HL-60 (cell line): ENCODE measurements at regions not wholly inside any gene's neighbourhood (a gene's known extent, or its start where the extent isn't known, plus 50 kb on each side); places are given as distances from the start of the nearest gene placed in this dataset.

ENCODE experiments used
- CTCF ChIP-seq: IDR thresholded peaks from one replicate; pipeline ENCODE4 v1.5.1; 2011; ENCODE audit warnings: low read length, control low read depth, inconsistent platforms; ENCODE audit not compliant: insufficient read depth
- REST ChIP-seq: IDR thresholded peaks from 2 replicates; pipeline ENCODE4 v1.6.1; 2012; ENCODE audit warnings: low read depth; ENCODE audit not compliant: insufficient replicate concordance

GRCh38 chr5:112552216-112552615 is 133.1 kb upstream of the EPB41L4A start:
- TF ChIP-seq CTCF (no peak), REST (no peak)
